AG09309 (cell line): ENCODE measurements at regions not wholly inside any gene's neighbourhood (a gene's known extent, or its start where the extent isn't known, plus 50 kb on each side); places are given as distances from the start of the nearest gene placed in this dataset.

ENCODE experiments used
- DNase-seq: peaks from one replicate; pipeline ENCODE4 v3.0.0-alpha.2; 2010; ENCODE audit warnings: low read depth
- H3K4me3 ChIP-seq: 2 replicates; pipeline ENCODE4 v1.5.1; 2011; ENCODE audit warnings: mild to moderate bottlenecking, low read depth, low read length, moderate library complexity; ENCODE audit not compliant: control insufficient read depth
- CTCF ChIP-seq: IDR thresholded peaks from 2 replicates; pipeline ENCODE4 v1.5.1; 2011; ENCODE audit warnings: mild to moderate bottlenecking, low read depth, low read length, inconsistent platforms; ENCODE audit not compliant: insufficient read depth, control insufficient read depth; ENCODE audit errors: missing control alignments

GRCh38 chr15:93170329-93170728 is 81.3 kb upstream of the RGMA start:
- TF ChIP-seq CTCF: no peak
- H3K4me3 ChIP-seq: no peak overlapping the region
- DNase-seq: no peak

- H3K4me3 ChIP-seq: no peak overlapping the region
- TF ChIP-seq CTCF: no peak
- DNase-seq: no peak
Observed at GRCh38 chr15:93168910-93169309, 79.9 kb upstream of the RGMA start.

DNA sequence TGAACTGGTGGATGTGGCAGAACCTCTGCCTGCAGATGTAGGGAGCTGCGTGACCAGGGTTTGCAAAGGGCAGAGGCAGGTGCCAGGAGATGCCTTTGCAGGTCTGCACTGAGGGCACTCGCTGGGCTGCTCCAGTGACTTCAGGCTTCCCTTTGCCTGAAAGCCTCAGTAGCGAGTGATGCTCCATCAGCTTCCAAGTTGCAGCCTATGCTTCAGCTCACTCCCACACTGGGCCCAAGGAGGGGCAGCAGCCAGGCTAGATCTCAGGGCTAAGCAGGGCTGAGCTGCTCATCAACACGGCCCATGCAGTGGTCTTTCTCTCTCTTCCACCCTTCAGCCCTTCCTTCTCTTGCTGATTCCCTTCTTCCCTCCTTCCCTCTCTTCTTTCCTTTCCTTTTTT is 78.3 kb upstream of the RGMA start:
- TF ChIP-seq CTCF: no peak
- no peak for DNase-seq
- H3K4me3 ChIP-seq: no peak overlapping the region

GRCh38 chr15:93166675-93167074 is 77.7 kb upstream of the RGMA start:
- no peak for DNase-seq
- TF ChIP-seq CTCF: no peak
- H3K4me3 ChIP-seq: no peak overlapping the region

DNA sequence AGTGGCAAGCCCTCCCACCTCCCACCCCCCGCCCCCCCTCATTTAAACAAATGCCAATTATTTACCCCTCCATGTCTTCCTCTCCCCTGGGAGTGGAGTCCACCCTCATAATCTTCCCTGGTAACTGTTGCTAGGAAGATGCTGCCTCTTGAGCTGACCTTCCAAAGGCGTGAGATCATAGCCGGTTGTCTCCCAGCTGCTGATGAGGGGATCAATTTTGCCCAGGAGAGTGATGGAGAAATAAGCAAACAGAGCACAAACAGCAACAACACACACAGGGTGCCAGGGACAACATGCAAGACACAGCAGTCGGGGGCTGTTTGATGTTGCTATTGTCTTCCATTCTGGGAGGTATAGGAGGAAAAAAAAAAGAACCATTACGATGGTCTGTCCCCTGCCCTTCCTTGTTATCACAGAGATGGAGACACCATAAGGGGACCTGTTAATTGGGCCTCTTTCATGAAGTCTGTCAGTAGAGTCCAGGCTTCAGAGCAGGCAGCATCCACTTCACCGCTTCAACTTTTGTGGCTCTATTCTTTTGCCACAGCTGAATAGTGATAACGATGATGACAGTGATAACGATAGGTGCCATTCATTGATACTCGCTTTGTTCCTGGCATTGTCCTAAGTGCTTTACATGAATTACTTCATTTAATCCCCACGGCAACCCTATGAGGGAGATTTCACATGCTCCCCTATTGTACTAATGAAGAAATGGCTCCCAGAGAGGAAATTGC is 76.9 kb upstream of the RGMA start:
- no peak for DNase-seq
- TF ChIP-seq CTCF: no peak

GRCh38 chr15:93164409-93164808 is 75.4 kb upstream of the RGMA start:
- no peak for DNase-seq
- no peak for TF ChIP-seq CTCF
- no peak overlapping the region for H3K4me3 ChIP-seq

More for the DNA sequence above, 76.9 kb upstream of the RGMA start:
- H3K4me3 ChIP-seq: no peak overlapping the region
